ENCODE measurements at regions not wholly inside any gene's neighbourhood (a gene's known extent, or its start where the extent isn't known, plus 50 kb on each side); places are given as distances from the start of the nearest gene placed in this dataset.

- no peak for ATAC-seq (replicated peaks)
- Mint-ChIP-seq H3K4me3 (no peak overlapping the region), H3K9me3 (no peaks in the 10 kb centered on the region), H3K36me3 (ENCODE audit: insufficient read depth) (no peaks in the 10 kb centered on the region), H3K27me3 (peaks cover 15 to 16% of the 10 kb centered on the region in 2 donors), H3K4me1 (ENCODE audit: low read depth in 2 of 2) (peaks cover 5 to 15% of the 10 kb centered on the region in 2 donors), H3K27ac (no peak overlapping the region)
- DNase-seq, result no peak
These were observed 101.1 kb downstream of the TRIB2 start for GRCh38 chr2:12817870-12818269.

- DNase-seq, result no peak
- Mint-ChIP-seq H3K9me3 (no peaks in the 10 kb centered on the region), H3K27ac (no peak overlapping the region), H3K4me3 (no peak overlapping the region), H3K27me3 (peaks cover 17 to 19% of the 10 kb centered on the region in 2 donors), H3K4me1 (ENCODE audit: low read depth in 2 of 2) (peaks cover 5 to 15% of the 10 kb centered on the region in 2 donors), H3K36me3 (ENCODE audit: insufficient read depth) (no peaks in the 10 kb centered on the region)
- ATAC-seq (replicated peaks), result no peak
These were observed 101.8 kb downstream of the TRIB2 start for GRCh38 chr2:12818416-12819102.

GRCh38 chr2:12819103-12819475, 102.4 kb downstream of the TRIB2 start:
- H3K4me3 Mint-ChIP-seq, result no peak overlapping the region
- no peak for ATAC-seq (replicated peaks)
- H3K27me3 Mint-ChIP-seq, result peaks cover 21 to 25% of the 10 kb centered on the region in 2 donors
- no peak for DNase-seq
- H3K4me1 Mint-ChIP-seq (ENCODE audit: low read depth in 2 of 2), result peaks cover 5 to 15% of the 10 kb centered on the region in 2 donors
- no peaks in the 10 kb centered on the region for H3K36me3 Mint-ChIP-seq (ENCODE audit: insufficient read depth)
- H3K27ac Mint-ChIP-seq, result no peak overlapping the region
- H3K9me3 Mint-ChIP-seq, result no peaks in the 10 kb centered on the region

- no peak overlapping the region for H3K27ac Mint-ChIP-seq
- H3K36me3 Mint-ChIP-seq (ENCODE audit: insufficient read depth), result no peaks in the 10 kb centered on the region
- ATAC-seq (replicated peaks) (no peak), DNase-seq (no peak)
- H3K27me3 Mint-ChIP-seq, result peaks cover 21 to 26% of the 10 kb centered on the region in 2 donors
- H3K4me1 Mint-ChIP-seq (ENCODE audit: low read depth in 2 of 2), result peaks cover 5 to 15% of the 10 kb centered on the region in 2 donors
- H3K9me3 Mint-ChIP-seq, result no peaks in the 10 kb centered on the region
- H3K4me3 Mint-ChIP-seq, result no peak overlapping the region
These were observed 103.0 kb downstream of the TRIB2 start for GRCh38 chr2:12819721-12820120.

- peak overlapping the region in 1 of 2 donors; percentile 13 for H3K27ac Mint-ChIP-seq
- ATAC-seq (replicated peaks) (no peak), DNase-seq (no peak)
- H3K36me3 Mint-ChIP-seq (ENCODE audit: insufficient read depth), result no peaks in the 10 kb centered on the region
- H3K4me1 Mint-ChIP-seq (ENCODE audit: low read depth in 2 of 2), result peaks cover 5 to 15% of the 10 kb centered on the region in 2 donors
- H3K27me3 Mint-ChIP-seq, result peaks cover 21 to 26% of the 10 kb centered on the region in 2 donors
- no peaks in the 10 kb centered on the region for H3K9me3 Mint-ChIP-seq
- no peak overlapping the region for H3K4me3 Mint-ChIP-seq
These were observed 104.9 kb downstream of the TRIB2 start for GRCh38 chr2:12821656-12822055.

- ATAC-seq (replicated peaks) (no peak), DNase-seq (no peak)
- H3K4me1 Mint-ChIP-seq (ENCODE audit: low read depth in 2 of 2), result peaks cover 4 to 9% of the 10 kb centered on the region in 2 donors
- H3K4me3 Mint-ChIP-seq, result no peak overlapping the region
- no peaks in the 10 kb centered on the region for H3K36me3 Mint-ChIP-seq (ENCODE audit: insufficient read depth)
- H3K9me3 Mint-ChIP-seq, result no peaks in the 10 kb centered on the region
- H3K27me3 Mint-ChIP-seq, result peaks cover 12 to 20% of the 10 kb centered on the region in 2 donors
- H3K27ac Mint-ChIP-seq, result no peak overlapping the region
These were observed 107.6 kb downstream of the TRIB2 start for GRCh38 chr2:12824351-12824777.

GRCh38 chr2:12824778-12825379, 108.1 kb downstream of the TRIB2 start:
- H3K9me3 Mint-ChIP-seq, result no peaks in the 10 kb centered on the region
- peaks cover 12 to 20% of the 10 kb centered on the region in 2 donors for H3K27me3 Mint-ChIP-seq
- H3K27ac Mint-ChIP-seq, result no peak overlapping the region
- H3K36me3 Mint-ChIP-seq (ENCODE audit: insufficient read depth), result no peaks in the 10 kb centered on the region
- no peak for ATAC-seq (replicated peaks)
- no peak for DNase-seq
- H3K4me3 Mint-ChIP-seq, result no peak overlapping the region
- peaks cover 0 to 5% of the 10 kb centered on the region in 2 donors for H3K4me1 Mint-ChIP-seq (ENCODE audit: low read depth in 2 of 2)

GRCh38 chr2:12826781-12827180, 110.0 kb downstream of the TRIB2 start:
- H3K27me3 Mint-ChIP-seq, result peaks cover 5 to 15% of the 10 kb centered on the region in 2 donors
- ATAC-seq (replicated peaks) (no peak), DNase-seq (no peak)
- no peak overlapping the region for H3K27ac Mint-ChIP-seq
- no peaks in the 10 kb centered on the region for H3K36me3 Mint-ChIP-seq (ENCODE audit: insufficient read depth)
- H3K4me1 Mint-ChIP-seq (ENCODE audit: low read depth in 2 of 2), result no peaks in the 10 kb centered on the region
- no peaks in the 10 kb centered on the region for H3K9me3 Mint-ChIP-seq
- H3K4me3 Mint-ChIP-seq, result no peak overlapping the region

- DNase-seq, result no peak
- Mint-ChIP-seq H3K4me3 (no peak overlapping the region), H3K27ac (no peak overlapping the region), H3K36me3 (ENCODE audit: insufficient read depth) (no peaks in the 10 kb centered on the region), H3K9me3 (no peaks in the 10 kb centered on the region), H3K4me1 (ENCODE audit: low read depth in 2 of 2) (no peaks in the 10 kb centered on the region), H3K27me3 (peaks cover 10 to 11% of the 10 kb centered on the region in 2 donors)
- ATAC-seq (replicated peaks), result no peak
These were observed 111.0 kb downstream of the TRIB2 start for GRCh38 chr2:12827721-12828120.

- DNase-seq (no peak), ATAC-seq (replicated peaks) (no peak)
- Mint-ChIP-seq H3K36me3 (ENCODE audit: insufficient read depth) (no peaks in the 10 kb centered on the region), H3K9me3 (no peaks in the 10 kb centered on the region), H3K27me3 (peaks cover 2 to 6% of the 10 kb centered on the region in 2 donors), H3K4me3 (no peak overlapping the region), H3K27ac (no peak overlapping the region), H3K4me1 (ENCODE audit: low read depth in 2 of 2) (no peaks in the 10 kb centered on the region)
These were observed 112.2 kb downstream of the TRIB2 start for GRCh38 chr2:12828980-12829379.

GRCh38 chr2:12831016-12831415, 114.3 kb downstream of the TRIB2 start:
- ATAC-seq (replicated peaks), result no peak
- no peak for DNase-seq
- no peaks in the 10 kb centered on the region for H3K9me3 Mint-ChIP-seq
- peaks cover 0 to 4% of the 10 kb centered on the region in 2 donors for H3K4me1 Mint-ChIP-seq (ENCODE audit: low read depth in 2 of 2)
- no peak overlapping the region for H3K27ac Mint-ChIP-seq
- H3K4me3 Mint-ChIP-seq, result no peak overlapping the region
- no peaks in the 10 kb centered on the region for H3K36me3 Mint-ChIP-seq (ENCODE audit: insufficient read depth)
- H3K27me3 Mint-ChIP-seq, result peaks cover 9 to 11% of the 10 kb centered on the region in 2 donors

GRCh38 chr2:12834239-12834638, 117.5 kb downstream of the TRIB2 start:
- ATAC-seq (replicated peaks) (no peak), DNase-seq (no peak)
- no peak overlapping the region for H3K27ac Mint-ChIP-seq
- no peaks in the 10 kb centered on the region for H3K9me3 Mint-ChIP-seq
- no peak overlapping the region for H3K4me3 Mint-ChIP-seq
- H3K4me1 Mint-ChIP-seq (ENCODE audit: low read depth in 2 of 2), result peaks cover 0 to 4% of the 10 kb centered on the region in 2 donors
- H3K36me3 Mint-ChIP-seq (ENCODE audit: insufficient read depth), result no peaks in the 10 kb centered on the region
- peaks cover 18 to 20% of the 10 kb centered on the region in 2 donors for H3K27me3 Mint-ChIP-seq

GRCh38 chr2:12835733-12836132, 119.0 kb downstream of the TRIB2 start:
- H3K36me3 Mint-ChIP-seq (ENCODE audit: insufficient read depth), result no peaks in the 10 kb centered on the region
- no peak overlapping the region for H3K4me3 Mint-ChIP-seq
- peaks cover 33% of the 10 kb centered on the region in 2 donors for H3K27me3 Mint-ChIP-seq
- DNase-seq (no peak), ATAC-seq (replicated peaks) (no peak)
- no peak overlapping the region for H3K27ac Mint-ChIP-seq
- peaks cover 0 to 4% of the 10 kb centered on the region in 2 donors for H3K4me1 Mint-ChIP-seq (ENCODE audit: low read depth in 2 of 2)
- H3K9me3 Mint-ChIP-seq, result no peaks in the 10 kb centered on the region

- H3K4me3 Mint-ChIP-seq, result no peak overlapping the region
These were observed 122.6 kb downstream of the TRIB2 start for GRCh38 chr2:12839339-12839738.

More at GRCh38 chr2:12839339-12839738, 122.6 kb downstream of the TRIB2 start:
- DNase-seq, result no peak
- no peak for ATAC-seq (replicated peaks)
- Mint-ChIP-seq H3K9me3 (no peaks in the 10 kb centered on the region), H3K36me3 (ENCODE audit: insufficient read depth) (no peaks in the 10 kb centered on the region), H3K4me1 (ENCODE audit: low read depth in 2 of 2) (peaks cover 0 to 4% of the 10 kb centered on the region in 2 donors), H3K27me3 (peaks cover 31 to 39% of the 10 kb centered on the region in 2 donors), H3K27ac (no peak overlapping the region)

All from effector memory CD8-positive, alpha-beta T cell (primary cell).